ENCODE measurements at regions not wholly inside any gene's neighbourhood (a gene's known extent, or its start where the extent isn't known, plus 50 kb on each side); places are given as distances from the start of the nearest gene placed in this dataset.

- TF ChIP-seq EZH2 (IDR thresholded peaks at IDR 0.05; ENCODE audit: borderline replicate concordance, low read depth, low read length, severe bottlenecking) (no peak), CTCF (IDR thresholded peaks at IDR 0.05; ENCODE audit: borderline replicate concordance, extremely low read depth, low read length, poor library complexity, severe bottlenecking) (no peak)
- no peaks in the 10 kb centered on the region for H3K27me3 ChIP-seq (ENCODE audit: insufficient read depth, low read length, poor library complexity)
- no peak overlapping the region for H3K4me2 ChIP-seq (ENCODE audit: insufficient read depth, low read length)
- no peaks in the 10 kb centered on the region for H3K9me3 ChIP-seq (ENCODE audit: insufficient read depth, low read length, severe bottlenecking)
- no peak overlapping the region for H3K9ac ChIP-seq (ENCODE audit: low read depth, low read length)
- no peaks in the 10 kb centered on the region for H3K36me3 ChIP-seq (ENCODE audit: insufficient read depth, low read length)
- H3K4me1 ChIP-seq (ENCODE audit: insufficient read depth, low read length), result no peaks in the 10 kb centered on the region
- no peaks in the 10 kb centered on the region for H4K20me1 ChIP-seq (ENCODE audit: insufficient read depth, low read length)
- ATAC-seq (ENCODE audit: insufficient read depth, low read depth), result no peak
- DNase-seq, result no peak
- H2AFZ ChIP-seq (ENCODE audit: low read depth, low read length), result no peak overlapping the region
- no peak overlapping the region for H3K27ac ChIP-seq (ENCODE audit: low read length)
- H3K4me3 ChIP-seq (ENCODE audit: low read depth in 1 of 2, low read length in 2 of 2), result no peak overlapping the region
- no peaks in the 10 kb centered on the region for H3K79me2 ChIP-seq (ENCODE audit: insufficient read depth, low read length)
Measured at GRCh38 chr12:66774929-66775328, 96.1 kb upstream of the GRIP1 start.

- Histone ChIP-seq H3K4me1 (ENCODE audit: insufficient read depth, low read length) (no peaks in the 10 kb centered on the region), H3K36me3 (ENCODE audit: insufficient read depth, low read length) (no peaks in the 10 kb centered on the region), H3K27me3 (ENCODE audit: insufficient read depth, low read length, poor library complexity) (no peaks in the 10 kb centered on the region), H3K9ac (ENCODE audit: low read depth, low read length) (no peak overlapping the region), H3K4me3 (ENCODE audit: low read depth in 1 of 2, low read length in 2 of 2) (no peak overlapping the region), H3K4me2 (ENCODE audit: insufficient read depth, low read length) (no peak overlapping the region), H3K9me3 (ENCODE audit: insufficient read depth, low read length, severe bottlenecking) (no peaks in the 10 kb centered on the region), H4K20me1 (ENCODE audit: insufficient read depth, low read length) (no peaks in the 10 kb centered on the region), H2AFZ (ENCODE audit: low read depth, low read length) (no peak overlapping the region), H3K79me2 (ENCODE audit: insufficient read depth, low read length) (no peaks in the 10 kb centered on the region), H3K27ac (ENCODE audit: low read length) (no peak overlapping the region)
- DNase-seq (no peak), ATAC-seq (ENCODE audit: insufficient read depth, low read depth) (no peak)
- TF ChIP-seq EZH2 (IDR thresholded peaks at IDR 0.05; ENCODE audit: borderline replicate concordance, low read depth, low read length, severe bottlenecking), result no peak
- no peak for TF ChIP-seq CTCF (IDR thresholded peaks at IDR 0.05; ENCODE audit: borderline replicate concordance, extremely low read depth, low read length, poor library complexity, severe bottlenecking)
Measured at GRCh38 chr12:66775871-66776270, 97.0 kb upstream of the GRIP1 start.

GRCh38 chr12:66776974-66777373 lies 98.1 kb upstream of the GRIP1 start:
- TF ChIP-seq CTCF (IDR thresholded peaks at IDR 0.05; ENCODE audit: borderline replicate concordance, extremely low read depth, low read length, poor library complexity, severe bottlenecking), result no peak
- Histone ChIP-seq H3K9me3 (ENCODE audit: insufficient read depth, low read length, severe bottlenecking) (no peaks in the 10 kb centered on the region), H3K9ac (ENCODE audit: low read depth, low read length) (no peak overlapping the region)

GRCh38 chr12:66779466-66779865 lies 100.6 kb upstream of the GRIP1 start:
- Histone ChIP-seq H3K27me3 (ENCODE audit: insufficient read depth, low read length, poor library complexity) (no peaks in the 10 kb centered on the region), H3K9me3 (ENCODE audit: insufficient read depth, low read length, severe bottlenecking) (no peaks in the 10 kb centered on the region), H3K4me3 (ENCODE audit: low read depth in 1 of 2, low read length in 2 of 2) (no peak overlapping the region), H4K20me1 (ENCODE audit: insufficient read depth, low read length) (no peaks in the 10 kb centered on the region), H3K9ac (ENCODE audit: low read depth, low read length) (no peak overlapping the region), H3K4me1 (ENCODE audit: insufficient read depth, low read length) (no peaks in the 10 kb centered on the region), H3K4me2 (ENCODE audit: insufficient read depth, low read length) (no peak overlapping the region), H3K27ac (ENCODE audit: low read length) (no peak overlapping the region), H3K36me3 (ENCODE audit: insufficient read depth, low read length) (no peaks in the 10 kb centered on the region), H3K79me2 (ENCODE audit: insufficient read depth, low read length) (no peaks in the 10 kb centered on the region), H2AFZ (ENCODE audit: low read depth, low read length) (no peak overlapping the region)
- DNase-seq, result no peak
- TF ChIP-seq CTCF (IDR thresholded peaks at IDR 0.05; ENCODE audit: borderline replicate concordance, extremely low read depth, low read length, poor library complexity, severe bottlenecking) (no peak), EZH2 (IDR thresholded peaks at IDR 0.05; ENCODE audit: borderline replicate concordance, low read depth, low read length, severe bottlenecking) (no peak)
- no peak for ATAC-seq (ENCODE audit: insufficient read depth, low read depth)

More at GRCh38 chr12:66776974-66777373, 98.1 kb upstream of the GRIP1 start:
- DNase-seq (peak; percentile 7), ATAC-seq (ENCODE audit: insufficient read depth, low read depth) (peak; percentile 66; the same call in 1 of the 3 replicates)
- H3K79me2 ChIP-seq (ENCODE audit: insufficient read depth, low read length), result no peaks in the 10 kb centered on the region
- H3K4me3 ChIP-seq (ENCODE audit: low read depth in 1 of 2, low read length in 2 of 2), result no peak overlapping the region
- H3K4me1 ChIP-seq (ENCODE audit: insufficient read depth, low read length), result no peaks in the 10 kb centered on the region
- no peak overlapping the region for H3K4me2 ChIP-seq (ENCODE audit: insufficient read depth, low read length)
- H4K20me1 ChIP-seq (ENCODE audit: insufficient read depth, low read length), result no peaks in the 10 kb centered on the region
- no peaks in the 10 kb centered on the region for H3K36me3 ChIP-seq (ENCODE audit: insufficient read depth, low read length)
- no peak overlapping the region for H3K27ac ChIP-seq (ENCODE audit: low read length)
- no peaks in the 10 kb centered on the region for H3K27me3 ChIP-seq (ENCODE audit: insufficient read depth, low read length, poor library complexity)
- H2AFZ ChIP-seq (ENCODE audit: low read depth, low read length), result no peak overlapping the region
